Left kidney (tissue), 1 donor: ENCODE measurements at regions not wholly inside any gene's neighbourhood (a gene's known extent, or its start where the extent isn't known, plus 50 kb on each side); places are given as distances from the start of the nearest gene placed in this dataset.

Experiments
- DNase-seq: peaks from one replicate; pipeline ENCODE4 v3.0.0-alpha.2; 2013

- no peak for DNase-seq
These were observed 662.4 kb downstream of the GALR1 start for GRCh38 chr18:77911971-77912605.

GRCh38 chr18:77918730-77919129 is 669.1 kb downstream of the GALR1 start:
- DNase-seq: no peak

GRCh38 chr18:77919923-77920322 is 670.3 kb downstream of the GALR1 start:
- DNase-seq: no peak

- no peak for DNase-seq
These were observed 685.7 kb downstream of the GALR1 start for GRCh38 chr18:77935342-77935741.

GRCh38 chr18:77940566-77940965 is 690.9 kb downstream of the GALR1 start:
- DNase-seq: no peak

- DNase-seq: no peak
These were observed 694.9 kb downstream of the GALR1 start for GRCh38 chr18:77944533-77944932.

GRCh38 chr18:77948567-77948966 is 698.9 kb downstream of the GALR1 start:
- DNase-seq: no peak

- no peak for DNase-seq
These were observed 699.8 kb downstream of the GALR1 start for GRCh38 chr18:77949355-77949973.

- DNase-seq: no peak
These were observed 709.6 kb downstream of the GALR1 start for GRCh38 chr18:77959248-77959647.

GRCh38 chr18:77960791-77961410 is 711.3 kb downstream of the GALR1 start:
- peak; percentile 22 for DNase-seq

GRCh38 chr18:77967071-77967470 is 717.4 kb downstream of the GALR1 start:
- DNase-seq: no peak

- DNase-seq: no peak
These were observed 718.1 kb downstream of the GALR1 start for GRCh38 chr18:77967791-77968190.

- no peak for DNase-seq
These were observed 720.3 kb downstream of the GALR1 start for GRCh38 chr18:77969972-77970371.

- DNase-seq: no peak
These were observed 721.2 kb downstream of the GALR1 start for GRCh38 chr18:77970814-77971213.

- no peak for DNase-seq
These were observed 724.1 kb downstream of the GALR1 start for GRCh38 chr18:77973745-77974144.

GRCh38 chr18:77974329-77974728 is 724.7 kb downstream of the GALR1 start:
- DNase-seq: no peak

- DNase-seq: no peak
These were observed 727.7 kb downstream of the GALR1 start for GRCh38 chr18:77977331-77977730.

GRCh38 chr18:77980275-77980674 is 730.6 kb downstream of the GALR1 start:
- no peak for DNase-seq

- no peak for DNase-seq
These were observed 732.2 kb downstream of the GALR1 start for GRCh38 chr18:77981874-77982273.

GRCh38 chr18:77983270-77983669 is 733.6 kb downstream of the GALR1 start:
- DNase-seq: no peak

GRCh38 chr18:77984178-77984577 is 734.5 kb downstream of the GALR1 start:
- DNase-seq: no peak

GRCh38 chr18:77984833-77985232 is 735.2 kb downstream of the GALR1 start:
- no peak for DNase-seq

GRCh38 chr18:77985526-77986281 is 736.1 kb downstream of the GALR1 start:
- DNase-seq: no peak
